ENCODE measurements at regions not wholly inside any gene's neighbourhood (a gene's known extent, or its start where the extent isn't known, plus 50 kb on each side); places are given as distances from the start of the nearest gene placed in this dataset.

GRCh38 chr4:131370846-131371245, 1778.2 kb upstream of the PCDH10 start:
- DNase-seq (ENCODE audit: low read depth), result no peak

GRCh38 chr4:131381055-131381454, 1768.0 kb upstream of the PCDH10 start:
- no peak for DNase-seq (ENCODE audit: low read depth)
- no peak for TF ChIP-seq CTCF (IDR thresholded peaks at IDR 0.05; ENCODE audit: control insufficient read depth, insufficient read depth, low read depth, low read length, missing control alignments)
- H3K4me3 ChIP-seq (ENCODE audit: control insufficient read depth, low read depth, low read length), result no peak overlapping the region

More at GRCh38 chr4:131370846-131371245, 1778.2 kb upstream of the PCDH10 start:
- no peak for TF ChIP-seq CTCF (IDR thresholded peaks at IDR 0.05; ENCODE audit: control insufficient read depth, insufficient read depth, low read depth, low read length, missing control alignments)
- no peak overlapping the region for H3K4me3 ChIP-seq (ENCODE audit: control insufficient read depth, low read depth, low read length)

- no peak for DNase-seq (ENCODE audit: low read depth)
- TF ChIP-seq CTCF (IDR thresholded peaks at IDR 0.05; ENCODE audit: control insufficient read depth, insufficient read depth, low read depth, low read length, missing control alignments), result no peak
- no peak overlapping the region for H3K4me3 ChIP-seq (ENCODE audit: control insufficient read depth, low read depth, low read length)
These were observed 1766.3 kb upstream of the PCDH10 start for GRCh38 chr4:131382839-131383238.

GRCh38 chr4:131388277-131388676, 1760.8 kb upstream of the PCDH10 start:
- DNase-seq (ENCODE audit: low read depth), result no peak
- TF ChIP-seq CTCF (IDR thresholded peaks at IDR 0.05; ENCODE audit: control insufficient read depth, insufficient read depth, low read depth, low read length, missing control alignments), result no peak
- no peak overlapping the region for H3K4me3 ChIP-seq (ENCODE audit: control insufficient read depth, low read depth, low read length)

- no peak for TF ChIP-seq CTCF (IDR thresholded peaks at IDR 0.05; ENCODE audit: control insufficient read depth, insufficient read depth, low read depth, low read length, missing control alignments)
- H3K4me3 ChIP-seq (ENCODE audit: control insufficient read depth, low read depth, low read length), result no peak overlapping the region
- DNase-seq (ENCODE audit: low read depth), result no peak
These were observed 1741.0 kb upstream of the PCDH10 start for GRCh38 chr4:131408102-131408501.

DNA sequence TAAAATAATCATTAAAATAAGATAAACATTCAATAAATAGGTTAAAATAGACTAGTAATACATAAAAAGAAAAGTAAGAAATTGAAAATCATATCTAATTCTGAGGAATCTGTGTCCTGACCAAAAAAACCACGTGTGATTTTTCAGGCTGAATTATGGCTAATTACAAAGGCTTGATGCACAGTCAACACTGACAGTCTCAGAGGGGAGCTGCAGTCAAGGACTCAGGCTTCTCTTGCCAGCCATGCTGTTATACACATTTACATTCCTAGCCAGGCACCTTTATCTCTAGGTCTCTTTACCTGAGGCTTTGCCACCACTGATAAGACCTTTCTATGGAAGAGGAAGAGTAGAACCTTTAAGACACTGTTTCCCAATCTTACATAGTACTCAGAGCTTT, 1737.7 kb upstream of the PCDH10 start:
- TF ChIP-seq CTCF (IDR thresholded peaks at IDR 0.05; ENCODE audit: control insufficient read depth, insufficient read depth, low read depth, low read length, missing control alignments), result no peak
- DNase-seq (ENCODE audit: low read depth), result no peak
- no peak overlapping the region for H3K4me3 ChIP-seq (ENCODE audit: control insufficient read depth, low read depth, low read length)

DNA sequence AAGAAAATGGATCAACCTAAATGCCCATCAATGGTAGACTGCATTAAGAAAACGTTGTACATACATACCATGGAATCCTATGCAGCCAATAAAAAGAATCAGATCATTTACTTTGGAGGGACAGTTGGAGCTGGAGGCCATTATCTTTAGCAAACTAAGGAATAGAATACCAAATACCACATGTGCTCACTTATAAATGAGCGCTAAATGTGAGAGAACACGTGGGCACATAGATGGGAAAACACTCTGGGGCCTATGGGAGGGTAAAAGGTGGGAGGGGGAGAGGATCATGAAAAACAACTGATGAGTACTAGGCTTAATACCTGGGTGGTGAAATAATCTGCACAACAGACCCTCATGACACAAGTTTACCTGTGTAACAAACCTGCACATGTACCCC, 1729.9 kb upstream of the PCDH10 start:
- H3K4me3 ChIP-seq (ENCODE audit: control insufficient read depth, low read depth, low read length), result no peak overlapping the region
- no peak for TF ChIP-seq CTCF (IDR thresholded peaks at IDR 0.05; ENCODE audit: control insufficient read depth, insufficient read depth, low read depth, low read length, missing control alignments)
- DNase-seq (ENCODE audit: low read depth), result no peak
